ENCODE measurements at regions not wholly inside any gene's neighbourhood (a gene's known extent, or its start where the extent isn't known, plus 50 kb on each side); places are given as distances from the start of the nearest gene placed in this dataset.

- DNase-seq (ENCODE audit: low spot score in 2 of 2), result no peak
- TF ChIP-seq POLR2A (IDR thresholded peaks at IDR 0.05), result no peak
- no peak for TF ChIP-seq CTCF (IDR thresholded peaks at IDR 0.05)
- H3K4me3 ChIP-seq (ENCODE audit: low read depth, poor library complexity, severe bottlenecking), result no peak overlapping the region
- 43 to 45% methylated on average over 3 of the region's 3 CpGs for WGBS, 2 donors
- intact Hi-C loops (cut with DNase I; ENCODE audit: low total_unique reads), result no loop called here
Observed at GRCh38 chr9:80435591-80435990, 863.8 kb downstream of the TLE4 start.

GRCh38 chr9:80426992-80427391, 855.2 kb downstream of the TLE4 start:
- WGBS, 2 donors, result 96 to 97% methylated on average over 1 of the region's 1 CpG
- TF ChIP-seq POLR2A (IDR thresholded peaks at IDR 0.05), result no peak
- no peak for TF ChIP-seq CTCF (IDR thresholded peaks at IDR 0.05)
- H3K4me3 ChIP-seq (ENCODE audit: low read depth, poor library complexity, severe bottlenecking), result no peak overlapping the region
- DNase-seq (ENCODE audit: low spot score in 2 of 2), result no peak
- intact Hi-C loops (cut with DNase I; ENCODE audit: low total_unique reads), result no loop called here

- no peak for DNase-seq (ENCODE audit: low spot score in 2 of 2)
- H3K4me3 ChIP-seq (ENCODE audit: low read depth, poor library complexity, severe bottlenecking), result no peak overlapping the region
- intact Hi-C loops (cut with DNase I; ENCODE audit: low total_unique reads), result no loop called here
- TF ChIP-seq CTCF (IDR thresholded peaks at IDR 0.05) (no peak), POLR2A (IDR thresholded peaks at IDR 0.05) (no peak)
Observed at GRCh38 chr9:80417211-80417773, 845.5 kb downstream of the TLE4 start.

- WGBS, 2 donors, result 42 to 53% methylated on average over 5 of the region's 5 CpGs
- TF ChIP-seq CTCF (IDR thresholded peaks at IDR 0.05) (no peak), POLR2A (IDR thresholded peaks at IDR 0.05) (no peak)
- H3K4me3 ChIP-seq (ENCODE audit: low read depth, poor library complexity, severe bottlenecking), result no peak overlapping the region
- no peak for DNase-seq (ENCODE audit: low spot score in 2 of 2)
- intact Hi-C loops (cut with DNase I; ENCODE audit: low total_unique reads), result no loop called here
Observed at GRCh38 chr9:80410106-80410505, 838.3 kb downstream of the TLE4 start.

- intact Hi-C loops (cut with DNase I; ENCODE audit: low total_unique reads), result no loop called here
- WGBS, 2 donors, result 88 to 89% methylated on average over 5 of the region's 5 CpGs
- TF ChIP-seq CTCF (IDR thresholded peaks at IDR 0.05) (no peak), POLR2A (IDR thresholded peaks at IDR 0.05) (no peak)
- DNase-seq (ENCODE audit: low spot score in 2 of 2), result no peak
- H3K4me3 ChIP-seq (ENCODE audit: low read depth, poor library complexity, severe bottlenecking), result no peak overlapping the region
Observed at GRCh38 chr9:80407220-80407619, 835.5 kb downstream of the TLE4 start.

- no peak for DNase-seq (ENCODE audit: low spot score in 2 of 2)
- 93 to 96% methylated on average over 4 of the region's 4 CpGs for WGBS, 2 donors
- TF ChIP-seq CTCF (IDR thresholded peaks at IDR 0.05), result no peak
- TF ChIP-seq POLR2A (IDR thresholded peaks at IDR 0.05), result no peak
- intact Hi-C loops (cut with DNase I; ENCODE audit: low total_unique reads), result no loop called here
- H3K4me3 ChIP-seq (ENCODE audit: low read depth, poor library complexity, severe bottlenecking), result no peak overlapping the region
Observed at GRCh38 chr9:80401243-80401642, 829.5 kb downstream of the TLE4 start.
